Kidney epithelial cell (primary cell): ENCODE measurements at regions not wholly inside any gene's neighbourhood (a gene's known extent, or its start where the extent isn't known, plus 50 kb on each side); places are given as distances from the start of the nearest gene placed in this dataset.

Experiments used
- DNase-seq: peaks from one replicate; pipeline ENCODE4 v3.0.0-alpha.2; 2010; ENCODE audit warnings: low read depth
- H3K27me3 ChIP-seq: 2 replicates; pipeline ENCODE4 v1.6.0; 2011; ENCODE audit warnings: low read length; ENCODE audit not compliant: control insufficient read depth, insufficient read depth
- H3K36me3 ChIP-seq: 2 replicates; pipeline ENCODE4 v1.5.1; 2011; ENCODE audit warnings: low read length; ENCODE audit not compliant: control insufficient read depth, insufficient read depth
- H3K4me3 ChIP-seq: 2 replicates; pipeline ENCODE4 v1.5.1; 2011; ENCODE audit warnings: low read depth, mild to moderate bottlenecking, control low read depth, low read length
- TF ChIP-seq, protein P1 (sequence below): IDR thresholded peaks from 2 replicates; pipeline ENCODE4 v1.5.1; 2011; ENCODE audit warnings: mild to moderate bottlenecking, moderate library complexity, low read length, control low read depth, inconsistent platforms; ENCODE audit not compliant: insufficient read depth, poor library complexity, severe bottlenecking

DNA sequence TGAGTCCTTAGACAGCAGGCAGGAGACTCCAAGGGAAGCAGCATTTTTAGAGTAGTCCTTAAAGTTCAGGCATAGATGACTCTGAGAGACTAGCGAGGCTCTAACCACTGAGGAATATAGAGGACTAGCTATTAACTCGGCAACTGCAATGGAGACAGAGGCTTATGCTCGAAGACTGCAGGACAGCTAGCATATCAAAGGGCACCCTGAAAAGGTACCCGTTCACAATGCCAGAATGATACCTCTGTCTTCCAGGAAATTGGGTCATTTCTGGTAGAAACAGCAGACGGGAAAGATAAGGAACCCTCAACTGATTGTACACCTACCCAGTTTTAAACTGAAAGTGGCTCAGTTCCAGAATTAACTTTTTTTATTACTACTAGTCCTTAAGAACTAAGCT, 1204.0 kb upstream of the ZEB2 start:
- no peak for DNase-seq
- Histone ChIP-seq H3K36me3 (no peaks in the 10 kb centered on the region), H3K27me3 (no peaks in the 10 kb centered on the region), H3K4me3 (no peak overlapping the region)
- TF ChIP-seq, protein P1, sequence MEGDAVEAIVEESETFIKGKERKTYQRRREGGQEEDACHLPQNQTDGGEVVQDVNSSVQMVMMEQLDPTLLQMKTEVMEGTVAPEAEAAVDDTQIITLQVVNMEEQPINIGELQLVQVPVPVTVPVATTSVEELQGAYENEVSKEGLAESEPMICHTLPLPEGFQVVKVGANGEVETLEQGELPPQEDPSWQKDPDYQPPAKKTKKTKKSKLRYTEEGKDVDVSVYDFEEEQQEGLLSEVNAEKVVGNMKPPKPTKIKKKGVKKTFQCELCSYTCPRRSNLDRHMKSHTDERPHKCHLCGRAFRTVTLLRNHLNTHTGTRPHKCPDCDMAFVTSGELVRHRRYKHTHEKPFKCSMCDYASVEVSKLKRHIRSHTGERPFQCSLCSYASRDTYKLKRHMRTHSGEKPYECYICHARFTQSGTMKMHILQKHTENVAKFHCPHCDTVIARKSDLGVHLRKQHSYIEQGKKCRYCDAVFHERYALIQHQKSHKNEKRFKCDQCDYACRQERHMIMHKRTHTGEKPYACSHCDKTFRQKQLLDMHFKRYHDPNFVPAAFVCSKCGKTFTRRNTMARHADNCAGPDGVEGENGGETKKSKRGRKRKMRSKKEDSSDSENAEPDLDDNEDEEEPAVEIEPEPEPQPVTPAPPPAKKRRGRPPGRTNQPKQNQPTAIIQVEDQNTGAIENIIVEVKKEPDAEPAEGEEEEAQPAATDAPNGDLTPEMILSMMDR, result no peak

DNA sequence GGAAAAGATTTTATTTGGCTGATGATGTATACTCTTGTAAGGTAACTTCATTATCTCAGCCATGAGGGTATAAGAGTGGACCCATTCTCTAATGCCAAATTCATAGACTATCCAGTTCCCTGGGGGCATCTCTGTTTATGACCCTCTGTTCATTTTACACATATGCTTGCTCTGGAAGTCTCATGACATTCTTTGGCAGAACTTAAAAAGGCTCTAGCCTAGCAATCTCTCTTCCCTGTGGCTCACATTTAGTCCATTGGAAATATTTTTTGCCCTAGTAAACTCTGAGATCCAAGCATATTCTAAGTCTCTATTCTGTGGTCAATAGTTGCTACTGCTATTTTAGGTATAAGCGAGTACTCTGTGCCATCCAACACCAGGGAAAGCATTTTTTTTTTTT, 1201.8 kb upstream of the ZEB2 start:
- DNase-seq, result no peak
- TF ChIP-seq, protein P1, result no peak
- H3K4me3 ChIP-seq, result no peak overlapping the region

DNA sequence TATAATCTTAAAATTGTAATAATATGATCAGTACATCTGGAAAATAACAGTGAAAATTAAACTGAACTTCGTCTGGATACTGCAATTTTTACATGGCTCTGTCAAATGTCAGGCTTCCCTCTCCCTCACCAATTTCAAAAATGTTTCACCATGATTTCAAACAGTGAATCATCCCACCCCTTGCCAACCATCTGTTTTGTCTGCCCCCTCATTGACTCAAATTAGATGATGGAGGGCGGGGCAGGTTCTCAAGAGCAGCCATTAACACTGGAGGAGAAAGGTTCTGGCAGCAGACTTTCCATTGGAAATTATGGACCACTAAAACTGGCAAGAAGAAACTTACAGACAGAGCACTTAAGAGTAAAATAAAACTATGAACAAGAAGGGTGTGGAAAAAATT, 1195.7 kb upstream of the ZEB2 start:
- no peak overlapping the region for H3K4me3 ChIP-seq
- H3K36me3 ChIP-seq, result no peaks in the 10 kb centered on the region
- TF ChIP-seq, protein P1, result no peak
- no peak for DNase-seq
- H3K27me3 ChIP-seq, result no peaks in the 10 kb centered on the region

More for the DNA sequence above, 1201.8 kb upstream of the ZEB2 start:
- Histone ChIP-seq H3K36me3 (no peaks in the 10 kb centered on the region), H3K27me3 (no peaks in the 10 kb centered on the region)

DNA sequence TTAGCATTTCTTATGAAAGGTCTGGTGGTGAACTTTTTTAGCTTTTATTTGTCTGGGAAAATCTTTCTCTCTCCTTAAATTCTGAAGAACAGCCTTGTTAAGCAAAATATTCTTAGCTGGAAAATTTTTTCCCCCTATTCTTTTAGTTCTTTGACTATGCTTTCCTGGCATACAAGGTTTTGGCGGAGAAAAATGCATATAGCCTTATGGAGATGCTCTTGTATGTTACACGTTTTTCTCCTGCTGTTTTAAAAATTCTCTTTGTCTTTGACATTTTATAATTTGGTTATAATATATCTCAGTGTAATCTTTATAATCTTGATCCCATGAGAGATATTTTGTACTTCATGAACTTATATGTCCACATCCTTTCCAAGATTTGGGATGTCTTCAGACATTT, 1190.4 kb upstream of the ZEB2 start:
- Histone ChIP-seq H3K36me3 (no peaks in the 10 kb centered on the region), H3K4me3 (no peak overlapping the region), H3K27me3 (no peaks in the 10 kb centered on the region)
- TF ChIP-seq, protein P1, result no peak
- DNase-seq, result no peak

DNA sequence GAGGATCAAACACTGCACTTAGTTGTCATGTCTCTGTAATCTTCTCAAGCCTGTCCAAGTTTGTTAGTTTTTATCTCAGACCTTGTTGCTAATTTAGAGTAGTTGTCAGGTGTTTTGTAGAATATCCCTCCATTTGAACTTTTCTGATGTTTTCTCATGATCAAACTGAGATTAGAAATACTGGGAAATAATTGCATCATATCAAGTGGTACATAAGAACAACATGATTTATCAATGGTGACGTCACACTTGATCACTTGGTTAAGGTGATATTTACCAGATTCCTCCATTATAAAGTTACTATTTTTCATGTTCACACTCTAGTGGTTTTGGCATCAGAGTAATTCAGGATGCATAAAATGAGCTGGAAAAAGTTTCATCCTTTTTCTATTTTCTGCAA, 1182.4 kb upstream of the ZEB2 start:
- H3K36me3 ChIP-seq, result no peaks in the 10 kb centered on the region
- TF ChIP-seq, protein P1, result no peak
- H3K4me3 ChIP-seq, result no peak overlapping the region
- no peaks in the 10 kb centered on the region for H3K27me3 ChIP-seq
- no peak for DNase-seq

DNA sequence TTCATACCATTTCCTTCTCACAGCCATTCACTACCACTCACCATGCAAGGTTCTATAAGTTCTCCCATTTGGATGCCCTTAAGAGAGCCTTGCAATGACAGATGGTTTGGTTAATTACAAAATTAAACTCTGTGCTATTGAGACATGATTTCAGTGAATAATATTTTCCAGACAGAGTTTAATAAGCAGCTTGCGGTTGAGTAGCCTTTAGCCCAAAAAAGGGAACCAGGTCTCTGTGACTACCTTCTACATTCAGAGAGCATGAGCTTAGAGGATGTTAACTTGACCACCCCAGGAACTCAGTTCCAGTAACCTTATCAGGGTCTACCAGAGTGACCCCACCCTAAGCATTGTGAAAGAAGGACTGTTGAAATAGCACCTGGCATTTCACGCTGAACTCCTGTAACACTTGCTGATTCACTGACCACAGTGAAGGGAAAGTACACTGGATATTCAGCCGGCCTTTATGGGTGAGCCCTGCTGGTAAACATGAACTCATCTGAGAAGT, 1173.1 kb upstream of the ZEB2 start:
- H3K36me3 ChIP-seq, result no peaks in the 10 kb centered on the region
- H3K4me3 ChIP-seq, result no peak overlapping the region
- DNase-seq, result peak; percentile 86
- no peaks in the 10 kb centered on the region for H3K27me3 ChIP-seq
- TF ChIP-seq, protein P1, result no peak
